Hematopoietic multipotent progenitor cell treated with erythropoietin and hydrocortisone succinate and interleukin-3 and kit ligand, for 4 days (in vitro differentiated cells): ENCODE measurements at regions not wholly inside any gene's neighbourhood (a gene's known extent, or its start where the extent isn't known, plus 50 kb on each side); places are given as distances from the start of the nearest gene placed in this dataset.

Experiments used
- DNase-seq: peaks from one replicate; pipeline ENCODE4 v3.0.0-alpha.2; 2015

GRCh38 chr10:128779416-128779815 is 653.2 kb upstream of the MKI67 start:
- no peak for DNase-seq

- no peak for DNase-seq
Observed at GRCh38 chr10:128780156-128780761, 654.0 kb upstream of the MKI67 start.

GRCh38 chr10:128781637-128782036 is 655.4 kb upstream of the MKI67 start:
- DNase-seq, result no peak

GRCh38 chr10:128784444-128784843 is 658.2 kb upstream of the MKI67 start:
- DNase-seq, result no peak

GRCh38 chr10:128792426-128793140 is 666.4 kb upstream of the MKI67 start:
- DNase-seq, result no peak

DNA sequence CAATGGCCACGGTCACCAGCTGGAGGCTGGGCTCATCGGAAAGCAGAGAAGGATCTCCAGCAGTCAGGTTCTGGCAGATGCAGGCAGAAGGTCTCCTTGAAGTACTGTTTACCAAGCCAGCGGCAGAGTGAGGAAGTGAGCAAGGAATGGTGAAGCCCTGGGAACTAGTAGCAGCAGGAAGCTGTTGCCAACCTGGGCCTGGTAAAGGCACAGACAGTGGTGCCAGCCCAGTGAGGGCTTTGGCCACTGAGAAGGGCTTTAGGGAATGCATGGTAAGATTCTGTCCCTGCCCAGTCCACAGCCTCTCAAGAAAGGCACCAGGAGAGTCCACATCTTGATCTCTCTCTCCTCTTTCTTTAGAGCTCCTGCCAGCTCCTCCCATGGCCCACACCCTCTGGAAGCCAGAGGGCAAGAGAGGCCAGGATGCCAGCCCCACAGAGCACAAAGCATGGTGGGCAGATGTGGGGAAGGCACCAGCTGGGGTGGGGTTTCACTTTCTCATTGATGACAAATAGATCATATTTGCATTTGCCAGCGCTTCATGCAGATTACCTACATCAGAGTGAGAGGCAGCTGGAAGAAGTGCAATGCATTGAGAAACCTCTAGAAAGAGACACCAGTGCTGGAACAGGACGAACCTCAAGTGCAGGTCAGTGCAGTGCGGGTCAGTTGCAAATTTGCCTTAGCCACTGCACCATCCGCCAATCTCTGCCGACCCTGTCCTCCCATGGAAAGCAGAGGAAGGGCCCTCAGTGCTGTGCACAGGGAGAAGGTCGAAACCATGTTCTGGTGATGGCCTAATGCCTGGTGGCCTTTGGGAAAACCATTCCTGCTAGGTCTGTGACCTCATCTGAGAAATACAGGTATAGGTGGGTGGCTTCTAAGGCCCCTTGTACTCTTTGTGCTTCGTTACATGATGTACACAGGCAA is 667.8 kb upstream of the MKI67 start:
- no peak for DNase-seq

GRCh38 chr10:128796396-128796912 is 670.2 kb upstream of the MKI67 start:
- DNase-seq, result no peak

DNA sequence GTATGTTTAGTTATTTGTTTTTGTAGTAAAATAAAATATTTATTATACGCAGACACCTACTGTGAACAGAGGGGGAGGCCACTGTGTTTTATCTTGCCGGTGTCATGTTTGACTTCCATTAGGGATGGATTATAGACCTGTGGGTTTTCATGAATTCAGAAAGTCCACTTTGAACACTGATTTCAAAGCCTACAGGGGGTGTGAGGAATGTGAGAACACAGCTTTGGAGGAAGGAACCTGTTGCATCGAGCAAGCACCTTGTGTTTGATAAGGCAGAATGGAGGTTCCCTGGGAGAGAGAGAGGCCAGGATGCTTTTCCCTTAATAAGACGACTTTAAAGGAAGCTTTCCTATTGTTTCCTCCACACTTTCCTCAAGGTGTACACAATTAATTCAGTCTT is 665.0 kb upstream of the MGMT start:
- no peak for DNase-seq

DNA sequence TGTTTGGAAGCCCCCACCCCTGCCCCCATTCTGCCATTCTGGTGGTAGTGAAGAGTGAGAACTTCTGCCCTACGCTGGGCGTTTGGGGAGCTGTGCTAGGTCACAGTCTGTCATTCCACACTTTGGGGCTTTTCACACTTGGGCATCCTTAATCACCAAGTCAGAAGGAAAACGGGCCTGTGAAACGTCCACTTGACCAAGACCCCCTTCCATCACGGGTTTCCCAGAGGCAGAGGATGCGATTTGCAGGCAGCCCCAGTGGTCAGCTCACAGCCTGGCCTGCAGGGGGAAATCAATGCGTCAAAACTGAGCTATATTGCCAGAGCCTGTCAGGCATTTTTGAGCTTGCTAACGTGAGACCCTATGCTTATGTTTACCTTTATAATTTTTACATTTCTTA is 663.3 kb upstream of the MGMT start:
- DNase-seq, result no peak

GRCh38 chr10:128804411-128804810 is 662.6 kb upstream of the MGMT start:
- DNase-seq, result no peak

- no peak for DNase-seq
Observed at GRCh38 chr10:128808921-128809440, 658.1 kb upstream of the MGMT start.

DNA sequence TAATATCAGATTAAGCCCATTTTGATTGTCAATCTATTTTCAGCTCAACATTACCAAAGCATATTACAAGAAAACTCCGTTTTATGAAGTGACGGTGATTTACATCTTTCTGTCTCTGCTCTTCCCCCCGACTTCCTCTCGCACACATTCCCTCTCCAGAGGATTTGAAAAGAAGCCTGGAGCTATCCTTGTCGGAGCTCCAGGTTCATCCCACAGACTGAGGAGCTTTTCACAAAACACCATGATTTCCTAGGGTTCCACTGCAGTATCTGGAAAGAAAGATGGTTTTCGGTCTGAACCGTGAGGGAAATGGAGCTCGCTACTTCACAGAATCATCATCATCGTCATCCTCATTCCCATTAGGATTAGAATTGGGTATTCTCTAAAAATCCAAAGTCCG is 655.5 kb upstream of the MGMT start:
- DNase-seq, result no peak

DNA sequence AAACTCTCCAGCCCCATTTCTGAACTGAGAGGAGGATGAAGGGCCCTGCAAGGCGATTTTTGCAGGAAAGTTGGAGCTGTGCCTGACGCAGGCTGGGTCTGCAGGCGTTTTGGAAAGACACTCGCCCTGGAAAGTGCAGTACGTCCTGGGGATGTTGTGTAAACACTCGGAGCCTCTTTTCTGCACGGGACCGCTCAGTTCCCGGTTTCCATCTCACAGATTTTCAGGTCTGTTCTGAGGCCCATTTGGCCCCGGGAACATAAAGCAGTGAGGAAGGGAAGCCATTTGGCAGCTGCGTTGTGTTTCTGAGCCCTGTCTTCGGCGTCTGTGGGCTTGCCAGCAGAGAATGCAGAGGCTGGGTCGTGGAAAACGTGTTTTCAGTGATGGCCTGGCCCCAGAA is 655.0 kb upstream of the MGMT start:
- DNase-seq, result no peak

- DNase-seq, result no peak
Observed at GRCh38 chr10:128813574-128813973, 653.5 kb upstream of the MGMT start.

DNA sequence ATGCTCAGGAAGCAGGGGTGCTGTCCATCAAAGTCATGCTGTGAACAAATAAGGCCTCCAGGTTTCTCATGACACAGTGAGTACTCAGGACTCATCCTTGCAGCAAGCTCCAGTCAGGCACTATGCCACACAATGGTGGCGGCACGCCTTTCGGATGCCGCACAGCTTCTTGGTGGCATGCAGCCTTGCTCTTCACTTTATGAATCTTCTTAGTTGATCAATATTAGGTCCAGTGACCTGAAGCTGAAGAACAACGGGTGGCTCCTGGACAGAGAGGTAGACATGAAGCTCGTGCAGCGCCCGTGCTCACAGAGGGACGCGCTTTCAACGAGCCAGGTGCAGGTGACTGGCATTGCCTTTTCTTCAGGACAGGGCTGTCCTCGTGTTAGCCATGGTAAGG is 653.0 kb upstream of the MGMT start:
- DNase-seq, result no peak

DNA sequence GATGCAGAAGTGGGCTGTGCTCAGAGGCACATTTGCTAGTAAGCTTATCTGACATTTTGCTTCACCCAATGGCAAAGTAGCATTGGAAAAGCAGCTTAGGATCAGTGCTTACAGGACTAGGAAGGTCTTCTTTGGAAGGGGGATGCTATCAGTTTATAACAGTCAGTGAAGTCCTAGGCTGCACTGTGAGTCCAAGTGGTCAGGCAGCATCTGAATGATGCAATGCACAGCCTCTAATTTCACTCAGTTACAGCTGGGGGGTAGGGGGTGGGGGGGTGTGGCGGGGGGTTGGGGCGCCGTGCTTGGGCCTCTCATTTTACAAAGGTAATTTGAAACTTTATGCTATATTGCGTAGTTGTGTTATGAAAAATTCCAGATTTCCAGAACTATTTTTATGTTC is 652.3 kb upstream of the MGMT start:
- DNase-seq, result no peak

DNA sequence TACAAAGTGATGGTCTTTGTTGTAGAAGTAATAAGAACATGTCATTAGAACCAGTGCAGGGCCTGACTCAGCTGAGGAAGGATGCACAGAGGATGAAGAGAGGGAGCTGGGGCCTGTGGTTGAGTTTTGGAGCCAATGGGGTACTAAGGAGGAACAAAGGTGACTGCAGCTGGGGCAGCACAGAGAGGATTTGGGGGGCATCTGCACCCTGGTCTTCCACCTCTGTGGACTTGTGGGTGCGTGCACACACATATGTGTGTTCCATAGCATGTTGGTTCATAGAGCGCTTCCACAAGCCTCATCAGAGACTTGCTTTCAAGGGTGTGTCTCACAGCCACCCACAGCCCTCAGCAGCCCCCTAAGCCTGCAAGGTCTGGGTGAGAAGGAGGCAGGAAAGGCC is 650.3 kb upstream of the MGMT start:
- DNase-seq, result no peak

DNA sequence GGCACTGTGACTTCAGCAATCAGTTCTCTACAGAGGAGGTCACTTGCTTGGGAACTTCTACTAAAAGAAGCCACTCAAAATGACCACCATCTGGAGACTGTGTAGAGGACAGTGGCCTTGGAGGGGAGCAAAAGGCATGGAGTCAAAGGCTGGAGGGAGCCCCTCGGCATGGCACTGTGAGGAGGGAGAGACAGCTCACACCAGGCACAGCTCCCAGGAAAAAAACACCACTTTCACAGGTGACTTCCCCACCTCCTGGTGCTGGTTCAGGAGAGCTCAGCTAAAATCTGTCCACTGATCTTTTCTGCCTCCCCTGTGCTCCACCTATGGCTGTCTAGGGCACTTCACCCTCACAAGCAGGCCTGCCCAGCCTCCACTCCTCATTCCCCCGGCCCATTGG is 649.4 kb upstream of the MGMT start:
- DNase-seq, result no peak

DNA sequence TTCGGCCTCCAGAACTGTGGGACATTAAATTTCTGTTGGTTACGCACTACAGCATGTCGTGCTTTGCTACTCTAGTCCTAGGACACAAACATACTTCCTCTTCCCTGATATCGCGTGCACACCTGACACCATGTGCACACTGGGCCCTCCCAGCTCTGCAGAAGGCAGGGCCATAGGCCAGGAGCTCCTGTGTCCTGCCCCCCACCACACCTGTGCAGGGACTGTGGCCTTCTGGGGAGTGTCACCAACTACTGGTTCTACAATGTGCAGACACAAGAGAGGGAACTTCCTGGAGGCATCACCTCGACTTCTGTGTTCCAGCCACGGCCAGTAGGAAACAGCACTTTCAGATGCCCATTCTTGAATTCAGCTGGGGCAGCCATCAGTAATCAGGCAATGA is 646.4 kb upstream of the MGMT start:
- no peak for DNase-seq

DNA sequence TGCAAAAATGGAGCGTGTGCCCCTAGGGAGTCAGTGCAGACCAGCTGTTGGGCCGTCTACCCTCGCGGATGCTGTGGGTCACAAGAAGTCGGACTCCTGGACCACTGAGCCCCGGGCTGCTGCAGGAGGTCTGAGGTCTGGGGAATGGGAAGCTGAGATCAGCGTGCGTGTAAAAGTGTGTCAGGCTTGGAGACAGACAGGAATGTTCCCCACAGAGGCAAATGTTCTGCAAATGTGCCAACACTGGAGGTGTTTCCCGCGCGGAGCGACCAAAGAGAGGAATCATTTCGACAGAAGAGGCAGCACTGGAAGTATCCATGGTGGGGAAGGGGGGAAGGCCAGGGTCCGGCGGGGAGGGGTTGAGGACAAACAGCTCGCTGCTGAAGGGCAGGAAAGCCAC is 643.8 kb upstream of the MGMT start:
- DNase-seq, result no peak

- DNase-seq, result no peak
Observed at GRCh38 chr10:128825626-128826025, 641.4 kb upstream of the MGMT start.

- DNase-seq, result no peak
Observed at GRCh38 chr10:128833671-128834070, 633.4 kb upstream of the MGMT start.

GRCh38 chr10:128835361-128835760 is 631.7 kb upstream of the MGMT start:
- DNase-seq, result no peak
